ENCODE measurements at regions not wholly inside any gene's neighbourhood (a gene's known extent, or its start where the extent isn't known, plus 50 kb on each side); places are given as distances from the start of the nearest gene placed in this dataset.

DNA sequence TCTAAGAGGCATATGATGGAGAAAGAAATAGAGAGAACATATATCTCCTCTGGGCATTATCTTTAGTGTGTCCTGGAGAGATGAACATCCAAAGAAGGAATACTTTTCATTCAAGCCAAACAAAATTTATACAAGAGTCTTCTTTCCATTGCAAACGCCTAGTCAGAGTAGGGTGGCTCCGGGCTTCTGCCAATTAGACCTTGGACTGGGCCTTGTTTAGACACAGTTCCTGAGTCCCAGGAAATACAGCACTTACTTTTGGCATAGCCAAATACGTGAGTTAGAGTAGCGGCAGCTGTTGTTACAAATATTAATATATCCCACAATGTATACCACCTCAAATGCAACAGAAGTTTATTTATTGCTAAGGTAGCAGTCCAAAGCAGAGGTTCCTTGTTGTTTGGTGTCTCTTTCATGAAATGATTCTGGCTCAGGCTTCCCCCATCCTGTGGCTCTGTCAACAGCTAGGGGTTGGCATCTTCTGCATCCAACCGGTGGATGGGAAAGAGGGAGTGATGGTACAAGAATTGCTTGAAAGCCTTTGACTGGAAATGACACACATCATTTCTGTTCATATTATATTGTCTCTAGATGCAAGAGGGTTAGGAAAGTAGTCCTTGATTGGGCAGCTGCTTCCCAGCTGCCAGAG lies 148.0 kb upstream of the SPACA1 start:
- TF ChIP-seq, protein P1, sequence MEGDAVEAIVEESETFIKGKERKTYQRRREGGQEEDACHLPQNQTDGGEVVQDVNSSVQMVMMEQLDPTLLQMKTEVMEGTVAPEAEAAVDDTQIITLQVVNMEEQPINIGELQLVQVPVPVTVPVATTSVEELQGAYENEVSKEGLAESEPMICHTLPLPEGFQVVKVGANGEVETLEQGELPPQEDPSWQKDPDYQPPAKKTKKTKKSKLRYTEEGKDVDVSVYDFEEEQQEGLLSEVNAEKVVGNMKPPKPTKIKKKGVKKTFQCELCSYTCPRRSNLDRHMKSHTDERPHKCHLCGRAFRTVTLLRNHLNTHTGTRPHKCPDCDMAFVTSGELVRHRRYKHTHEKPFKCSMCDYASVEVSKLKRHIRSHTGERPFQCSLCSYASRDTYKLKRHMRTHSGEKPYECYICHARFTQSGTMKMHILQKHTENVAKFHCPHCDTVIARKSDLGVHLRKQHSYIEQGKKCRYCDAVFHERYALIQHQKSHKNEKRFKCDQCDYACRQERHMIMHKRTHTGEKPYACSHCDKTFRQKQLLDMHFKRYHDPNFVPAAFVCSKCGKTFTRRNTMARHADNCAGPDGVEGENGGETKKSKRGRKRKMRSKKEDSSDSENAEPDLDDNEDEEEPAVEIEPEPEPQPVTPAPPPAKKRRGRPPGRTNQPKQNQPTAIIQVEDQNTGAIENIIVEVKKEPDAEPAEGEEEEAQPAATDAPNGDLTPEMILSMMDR (IDR thresholded peaks at IDR 0.05; ENCODE audit: extremely low read depth in 1 of 2, insufficient read depth in 1 of 2, low read depth in 1 of 2, low read length in 2 of 2) = no peak
- TF ChIP-seq EZH2 (IDR thresholded peaks at IDR 0.05; ENCODE audit: borderline replicate concordance, low read depth, low read length, severe bottlenecking) (no peak), POLR2AphosphoS5 (IDR thresholded peaks at IDR 0.05; ENCODE audit: insufficient read depth, low read depth, low read length) (no peak), POLR2A (IDR thresholded peaks at IDR 0.05; ENCODE audit: low read depth, low read length) (no peak), MYC (IDR thresholded peaks at IDR 0.05; ENCODE audit: low read depth, low read length) (no peak), FOS (IDR thresholded peaks at IDR 0.05; ENCODE audit: borderline replicate concordance, insufficient read depth, low read length) (no peak), JUN (IDR thresholded peaks at IDR 0.05; ENCODE audit: borderline replicate concordance, insufficient read depth, insufficient read length, low read depth) (no peak), GATA2 (IDR thresholded peaks at IDR 0.05; ENCODE audit: insufficient read depth, insufficient read length, low read depth, low read length) (no peak)
- TF ChIP-seq, protein P2, sequence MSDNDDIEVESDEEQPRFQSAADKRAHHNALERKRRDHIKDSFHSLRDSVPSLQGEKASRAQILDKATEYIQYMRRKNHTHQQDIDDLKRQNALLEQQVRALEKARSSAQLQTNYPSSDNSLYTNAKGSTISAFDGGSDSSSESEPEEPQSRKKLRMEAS (IDR thresholded peaks at IDR 0.05; ENCODE audit: insufficient read depth, insufficient read length) = no peak
